ENCODE measurements at regions not wholly inside any gene's neighbourhood (a gene's known extent, or its start where the extent isn't known, plus 50 kb on each side); places are given as distances from the start of the nearest gene placed in this dataset.

DNA sequence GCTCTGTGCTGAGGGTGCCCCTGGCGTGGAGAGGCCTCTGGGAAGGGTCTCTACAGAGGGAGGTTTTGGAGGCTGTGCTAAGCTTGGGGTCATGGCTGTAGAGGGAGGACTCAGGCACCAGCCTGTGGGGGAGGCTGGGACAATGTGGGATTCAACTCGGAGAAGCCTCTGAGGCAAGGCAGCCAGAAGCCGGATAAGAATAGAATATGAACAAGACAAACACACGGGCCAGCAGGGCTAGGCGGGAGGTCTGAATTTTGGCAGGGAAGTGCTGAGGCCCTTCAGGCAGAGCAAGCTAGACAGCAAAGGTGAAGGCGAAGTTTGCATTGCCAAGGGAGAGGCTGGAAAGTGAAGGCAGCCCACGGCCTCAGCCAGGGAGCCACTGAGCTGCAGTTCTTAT is 612.1 kb upstream of the NR2F2 start:
- TF ChIP-seq, protein P1, sequence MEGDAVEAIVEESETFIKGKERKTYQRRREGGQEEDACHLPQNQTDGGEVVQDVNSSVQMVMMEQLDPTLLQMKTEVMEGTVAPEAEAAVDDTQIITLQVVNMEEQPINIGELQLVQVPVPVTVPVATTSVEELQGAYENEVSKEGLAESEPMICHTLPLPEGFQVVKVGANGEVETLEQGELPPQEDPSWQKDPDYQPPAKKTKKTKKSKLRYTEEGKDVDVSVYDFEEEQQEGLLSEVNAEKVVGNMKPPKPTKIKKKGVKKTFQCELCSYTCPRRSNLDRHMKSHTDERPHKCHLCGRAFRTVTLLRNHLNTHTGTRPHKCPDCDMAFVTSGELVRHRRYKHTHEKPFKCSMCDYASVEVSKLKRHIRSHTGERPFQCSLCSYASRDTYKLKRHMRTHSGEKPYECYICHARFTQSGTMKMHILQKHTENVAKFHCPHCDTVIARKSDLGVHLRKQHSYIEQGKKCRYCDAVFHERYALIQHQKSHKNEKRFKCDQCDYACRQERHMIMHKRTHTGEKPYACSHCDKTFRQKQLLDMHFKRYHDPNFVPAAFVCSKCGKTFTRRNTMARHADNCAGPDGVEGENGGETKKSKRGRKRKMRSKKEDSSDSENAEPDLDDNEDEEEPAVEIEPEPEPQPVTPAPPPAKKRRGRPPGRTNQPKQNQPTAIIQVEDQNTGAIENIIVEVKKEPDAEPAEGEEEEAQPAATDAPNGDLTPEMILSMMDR (IDR thresholded peaks at IDR 0.05): no peak
- DNase-seq (no peak), ATAC-seq (no peak)
- H3K27me3 ChIP-seq: no peaks in the 10 kb centered on the region
- H3K4me1 ChIP-seq: no peaks in the 10 kb centered on the region
- no peak overlapping the region for H3K27ac ChIP-seq
- no peaks in the 10 kb centered on the region for H3K9me3 ChIP-seq
- intact Hi-C loops (cut with DNase I): no loop called here
- H3K36me3 ChIP-seq: no peaks in the 10 kb centered on the region
- no peak overlapping the region for H3K4me3 ChIP-seq

DNA sequence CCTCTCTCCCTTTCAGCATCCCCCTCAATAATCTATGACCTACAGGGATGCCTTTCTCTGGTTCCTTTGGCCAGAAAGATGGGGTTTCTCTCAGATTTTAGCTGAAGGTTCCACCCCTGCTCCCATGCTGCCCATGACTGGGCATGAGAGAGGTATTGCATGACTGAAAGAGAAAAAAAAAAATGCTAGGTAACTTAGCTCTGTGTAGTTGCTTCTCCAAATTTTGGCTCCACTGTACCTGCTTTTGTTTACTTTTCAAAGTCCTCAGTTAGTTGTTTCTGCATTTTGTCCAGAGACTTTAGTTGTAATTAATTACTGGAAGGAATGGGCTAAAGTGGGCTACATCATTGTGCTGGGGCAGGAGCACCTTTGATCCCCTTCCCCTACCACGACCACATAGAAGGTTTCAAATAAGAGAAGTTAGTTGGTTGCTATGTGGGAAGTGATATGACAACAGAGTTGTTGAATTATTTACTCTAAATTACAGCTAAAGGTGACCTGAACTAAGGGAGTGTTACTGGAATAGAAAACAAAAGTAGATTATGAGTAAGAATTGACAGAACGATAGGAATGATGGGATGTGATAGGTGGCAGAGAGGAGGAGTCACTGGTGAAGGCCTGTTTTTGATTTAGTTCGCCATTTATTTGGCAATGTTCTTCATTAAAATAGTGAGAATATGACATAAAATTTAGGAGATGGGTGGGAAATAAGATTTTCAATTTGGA is 605.4 kb upstream of the NR2F2 start:
- Histone ChIP-seq H3K9me3 (no peaks in the 10 kb centered on the region), H3K27me3 (no peaks in the 10 kb centered on the region), H3K27ac (no peak overlapping the region), H3K4me1 (no peaks in the 10 kb centered on the region), H3K36me3 (no peaks in the 10 kb centered on the region), H3K4me3 (no peak overlapping the region)
- ATAC-seq (no peak), DNase-seq (no peak)
- intact Hi-C loops (cut with DNase I): no loop called here
- TF ChIP-seq, protein P1 (IDR thresholded peaks at IDR 0.05): no peak

DNA sequence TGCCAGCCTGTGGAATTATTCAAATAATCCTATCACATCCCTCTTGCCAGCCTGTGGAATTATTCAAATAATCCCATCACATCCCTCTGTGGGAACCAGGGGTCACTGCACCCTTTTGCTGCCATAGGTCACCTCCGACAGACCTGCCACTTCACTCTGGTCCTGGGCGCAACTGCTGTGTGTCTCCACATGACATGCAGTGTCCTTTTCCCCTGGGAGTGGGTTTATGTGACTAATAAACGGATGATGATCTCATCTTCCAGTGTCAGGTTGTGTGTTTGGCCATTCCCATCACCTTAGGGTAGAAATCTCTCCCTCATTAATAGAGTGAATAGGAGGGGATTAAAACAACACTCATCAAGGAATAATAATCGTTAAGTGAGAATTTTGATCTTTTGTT is 603.6 kb upstream of the NR2F2 start:
- DNase-seq: no peak
- intact Hi-C loops (cut with DNase I): no loop called here
- no peak for ATAC-seq
- H3K36me3 ChIP-seq: no peaks in the 10 kb centered on the region
- no peaks in the 10 kb centered on the region for H3K27me3 ChIP-seq
- H3K4me1 ChIP-seq: no peaks in the 10 kb centered on the region
- no peak overlapping the region for H3K4me3 ChIP-seq
- no peaks in the 10 kb centered on the region for H3K9me3 ChIP-seq
- no peak overlapping the region for H3K27ac ChIP-seq
- TF ChIP-seq, protein P1 (IDR thresholded peaks at IDR 0.05): no peak

DNA sequence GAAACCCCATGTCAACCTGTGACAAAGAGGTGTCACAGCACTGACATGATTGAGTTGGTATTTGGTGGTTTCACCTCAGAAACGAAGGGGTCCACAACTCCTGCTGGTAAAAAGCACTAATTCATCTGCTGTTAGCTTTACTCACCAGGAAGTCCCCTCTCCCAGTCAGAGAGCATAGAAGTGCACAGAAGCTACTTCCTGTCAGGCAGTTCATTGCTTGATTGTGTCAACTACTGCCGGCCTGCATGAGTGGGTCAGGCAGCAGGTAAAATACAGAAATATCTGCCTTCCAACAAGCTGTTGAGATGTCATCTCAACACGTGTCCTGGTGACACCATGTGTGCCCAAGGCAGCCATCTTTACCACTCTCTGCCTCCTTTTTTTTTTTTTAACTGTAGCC is 596.6 kb upstream of the NR2F2 start:
- TF ChIP-seq, protein P1 (IDR thresholded peaks at IDR 0.05): no peak
- H3K27me3 ChIP-seq: no peaks in the 10 kb centered on the region
- no peak overlapping the region for H3K27ac ChIP-seq
- ATAC-seq (no peak), DNase-seq (no peak)
- no peaks in the 10 kb centered on the region for H3K36me3 ChIP-seq
- intact Hi-C loops (cut with DNase I): no loop called here
- H3K9me3 ChIP-seq: no peaks in the 10 kb centered on the region
- no peak overlapping the region for H3K4me3 ChIP-seq
- no peaks in the 10 kb centered on the region for H3K4me1 ChIP-seq

DNA sequence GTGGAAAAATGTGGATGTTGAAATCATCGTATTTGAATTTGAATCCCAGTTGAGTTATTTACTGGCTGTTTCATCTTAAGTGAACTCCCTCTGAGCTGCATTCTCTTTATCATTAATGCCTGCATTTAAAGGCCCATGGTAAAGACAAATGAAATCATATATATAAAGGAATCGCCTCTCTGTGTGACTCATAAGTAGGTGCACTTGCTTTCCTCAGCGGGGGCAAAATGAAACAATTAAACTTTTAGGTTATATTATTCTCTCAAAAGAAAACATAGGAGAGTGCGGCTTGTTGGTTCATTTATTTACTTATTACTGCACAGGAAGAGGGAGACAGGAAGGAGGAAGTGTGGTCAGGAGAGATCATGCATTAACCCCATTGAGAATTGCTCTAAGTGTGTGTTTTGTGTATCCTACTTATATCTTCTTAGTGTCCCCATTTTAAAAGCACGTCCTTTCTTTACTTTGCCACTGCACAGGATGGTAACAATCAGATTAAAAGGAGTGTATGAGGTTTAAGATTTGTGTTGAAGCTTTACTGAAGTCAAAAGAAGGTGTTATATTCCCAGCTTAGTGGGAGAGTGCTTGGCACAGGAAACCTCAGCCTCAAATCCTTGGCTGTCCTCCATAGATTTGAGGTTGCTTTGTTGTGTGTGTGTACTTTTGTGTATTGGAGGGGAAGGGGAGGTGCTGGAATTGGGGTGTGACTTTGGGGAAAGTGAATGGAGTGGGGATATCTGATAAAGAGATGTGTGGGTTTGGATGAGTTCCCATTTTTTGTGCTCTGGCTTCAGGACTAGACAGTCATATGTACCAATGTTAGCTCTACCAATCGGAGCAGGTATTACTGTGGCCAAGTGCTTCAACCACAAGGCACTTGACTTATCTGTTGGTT is 595.8 kb upstream of the NR2F2 start:
- no peaks in the 10 kb centered on the region for H3K36me3 ChIP-seq
- DNase-seq (no peak), ATAC-seq (no peak)
- H3K4me3 ChIP-seq: no peak overlapping the region
- H3K27ac ChIP-seq: no peak overlapping the region
- no peaks in the 10 kb centered on the region for H3K4me1 ChIP-seq
- TF ChIP-seq, protein P1 (IDR thresholded peaks at IDR 0.05): no peak
- no peaks in the 10 kb centered on the region for H3K27me3 ChIP-seq
- no peaks in the 10 kb centered on the region for H3K9me3 ChIP-seq
- intact Hi-C loops (cut with DNase I): no loop called here
